ENCODE measurements at regions not wholly inside any gene's neighbourhood (a gene's known extent, or its start where the extent isn't known, plus 50 kb on each side); places are given as distances from the start of the nearest gene placed in this dataset.

GRCh38 chr17:33970279-33970678 is 284.8 kb upstream of the CCL2 start:
- intact Hi-C loops (cut with micrococcal nuclease) = no loop called here
- H3K9me3 Mint-ChIP-seq = no peaks in the 10 kb centered on the region
- H3K27me3 Mint-ChIP-seq = peaks cover 24% of the 10 kb centered on the region
- H3K4me1 Mint-ChIP-seq (ENCODE audit: low read depth) = peaks cover 18% of the 10 kb centered on the region
- no peak overlapping the region for H3K4me3 Mint-ChIP-seq
- H3K36me3 Mint-ChIP-seq (ENCODE audit: low read depth) = no peaks in the 10 kb centered on the region
- no peak overlapping the region for H3K27ac Mint-ChIP-seq

- Mint-ChIP-seq H3K4me1 (ENCODE audit: low read depth) (peaks cover 17% of the 10 kb centered on the region), H3K27me3 (peaks cover 20% of the 10 kb centered on the region), H3K27ac (no peak overlapping the region), H3K4me3 (no peak overlapping the region), H3K9me3 (no peaks in the 10 kb centered on the region), H3K36me3 (ENCODE audit: low read depth) (no peaks in the 10 kb centered on the region)
- intact Hi-C loops (cut with micrococcal nuclease) = no loop called here
Observed at GRCh38 chr17:33972763-33973162, 282.3 kb upstream of the CCL2 start.

GRCh38 chr17:33973491-33973890 is 281.6 kb upstream of the CCL2 start:
- H3K27ac Mint-ChIP-seq = no peak overlapping the region
- no peak overlapping the region for H3K4me3 Mint-ChIP-seq
- no peaks in the 10 kb centered on the region for H3K36me3 Mint-ChIP-seq (ENCODE audit: low read depth)
- H3K27me3 Mint-ChIP-seq = peaks cover 12% of the 10 kb centered on the region
- intact Hi-C loops (cut with micrococcal nuclease) = no loop called here
- no peaks in the 10 kb centered on the region for H3K9me3 Mint-ChIP-seq
- peaks cover 10% of the 10 kb centered on the region for H3K4me1 Mint-ChIP-seq (ENCODE audit: low read depth)

- peaks cover 7% of the 10 kb centered on the region for H3K4me1 Mint-ChIP-seq (ENCODE audit: low read depth)
- H3K27ac Mint-ChIP-seq = no peak overlapping the region
- H3K9me3 Mint-ChIP-seq = no peaks in the 10 kb centered on the region
- H3K4me3 Mint-ChIP-seq = no peak overlapping the region
- peaks cover 8% of the 10 kb centered on the region for H3K27me3 Mint-ChIP-seq
- H3K36me3 Mint-ChIP-seq (ENCODE audit: low read depth) = no peaks in the 10 kb centered on the region
- intact Hi-C loops (cut with micrococcal nuclease) = no loop called here
Observed at GRCh38 chr17:33974276-33974675, 280.8 kb upstream of the CCL2 start.

GRCh38 chr17:33976831-33977230 is 278.3 kb upstream of the CCL2 start:
- intact Hi-C loops (cut with micrococcal nuclease) = no loop called here
- Mint-ChIP-seq H3K27me3 (peaks cover 3% of the 10 kb centered on the region), H3K36me3 (ENCODE audit: low read depth) (no peaks in the 10 kb centered on the region), H3K27ac (no peak overlapping the region), H3K4me1 (ENCODE audit: low read depth) (peaks cover 10% of the 10 kb centered on the region), H3K9me3 (no peaks in the 10 kb centered on the region), H3K4me3 (no peak overlapping the region)

- Mint-ChIP-seq H3K36me3 (ENCODE audit: low read depth) (no peaks in the 10 kb centered on the region), H3K4me1 (ENCODE audit: low read depth) (peaks cover 10% of the 10 kb centered on the region), H3K9me3 (no peaks in the 10 kb centered on the region), H3K4me3 (no peak overlapping the region), H3K27ac (no peak overlapping the region), H3K27me3 (peaks cover 3% of the 10 kb centered on the region)
- intact Hi-C loops (cut with micrococcal nuclease) = no loop called here
Observed at GRCh38 chr17:33977729-33978514, 277.2 kb upstream of the CCL2 start.

GRCh38 chr17:33978889-33979288 is 276.2 kb upstream of the CCL2 start:
- no peaks in the 10 kb centered on the region for H3K9me3 Mint-ChIP-seq
- H3K4me1 Mint-ChIP-seq (ENCODE audit: low read depth) = peaks cover 10% of the 10 kb centered on the region
- H3K27me3 Mint-ChIP-seq = no peaks in the 10 kb centered on the region
- H3K27ac Mint-ChIP-seq = no peak overlapping the region
- no peak overlapping the region for H3K4me3 Mint-ChIP-seq
- H3K36me3 Mint-ChIP-seq (ENCODE audit: low read depth) = no peaks in the 10 kb centered on the region
- intact Hi-C loops (cut with micrococcal nuclease) = no loop called here

- Mint-ChIP-seq H3K27me3 (no peaks in the 10 kb centered on the region), H3K4me1 (ENCODE audit: low read depth) (peaks cover 10% of the 10 kb centered on the region), H3K4me3 (no peak overlapping the region), H3K9me3 (no peaks in the 10 kb centered on the region), H3K36me3 (ENCODE audit: low read depth) (no peaks in the 10 kb centered on the region), H3K27ac (no peak overlapping the region)
- intact Hi-C loops (cut with micrococcal nuclease) = no loop called here
Observed at GRCh38 chr17:33980193-33980592, 274.9 kb upstream of the CCL2 start.

GRCh38 chr17:33981711-33982601 is 273.1 kb upstream of the CCL2 start:
- Mint-ChIP-seq H3K4me1 (ENCODE audit: low read depth) (peaks cover 10% of the 10 kb centered on the region), H3K4me3 (no peak overlapping the region), H3K9me3 (no peaks in the 10 kb centered on the region), H3K36me3 (ENCODE audit: low read depth) (no peaks in the 10 kb centered on the region), H3K27me3 (no peaks in the 10 kb centered on the region), H3K27ac (no peak overlapping the region)
- intact Hi-C loops (cut with micrococcal nuclease) = no loop called here

GRCh38 chr17:33982909-33983308 is 272.2 kb upstream of the CCL2 start:
- no peak overlapping the region for H3K27ac Mint-ChIP-seq
- H3K27me3 Mint-ChIP-seq = no peaks in the 10 kb centered on the region
- intact Hi-C loops (cut with micrococcal nuclease) = no loop called here
- no peak overlapping the region for H3K4me3 Mint-ChIP-seq
- no peaks in the 10 kb centered on the region for H3K9me3 Mint-ChIP-seq
- H3K4me1 Mint-ChIP-seq (ENCODE audit: low read depth) = peaks cover 10% of the 10 kb centered on the region
- H3K36me3 Mint-ChIP-seq (ENCODE audit: low read depth) = no peaks in the 10 kb centered on the region

GRCh38 chr17:33983824-33984574 is 271.1 kb upstream of the CCL2 start:
- Mint-ChIP-seq H3K36me3 (ENCODE audit: low read depth) (no peaks in the 10 kb centered on the region), H3K4me3 (no peak overlapping the region), H3K27ac (no peak overlapping the region)

GRCh38 chr17:33986088-33986487 is 269.0 kb upstream of the CCL2 start:
- no peaks in the 10 kb centered on the region for H3K9me3 Mint-ChIP-seq
- H3K4me1 Mint-ChIP-seq (ENCODE audit: low read depth) = peaks cover 15% of the 10 kb centered on the region
- H3K4me3 Mint-ChIP-seq = no peak overlapping the region
- intact Hi-C loops (cut with micrococcal nuclease) = no loop called here
- no peak overlapping the region for H3K27ac Mint-ChIP-seq
- no peaks in the 10 kb centered on the region for H3K36me3 Mint-ChIP-seq (ENCODE audit: low read depth)
- H3K27me3 Mint-ChIP-seq = no peaks in the 10 kb centered on the region

More at GRCh38 chr17:33983824-33984574, 271.1 kb upstream of the CCL2 start:
- peaks cover 16% of the 10 kb centered on the region for H3K4me1 Mint-ChIP-seq (ENCODE audit: low read depth)
- H3K27me3 Mint-ChIP-seq = no peaks in the 10 kb centered on the region
- intact Hi-C loops (cut with micrococcal nuclease) = no loop called here
- H3K9me3 Mint-ChIP-seq = no peaks in the 10 kb centered on the region

- Mint-ChIP-seq H3K27ac (no peak overlapping the region), H3K36me3 (ENCODE audit: low read depth) (no peaks in the 10 kb centered on the region), H3K4me1 (ENCODE audit: low read depth) (peaks cover 20% of the 10 kb centered on the region), H3K4me3 (no peak overlapping the region), H3K9me3 (no peaks in the 10 kb centered on the region), H3K27me3 (no peaks in the 10 kb centered on the region)
- intact Hi-C loops (cut with micrococcal nuclease) = no loop called here
Observed at GRCh38 chr17:33986566-33986965, 268.5 kb upstream of the CCL2 start.

- Mint-ChIP-seq H3K4me3 (no peak overlapping the region), H3K4me1 (ENCODE audit: low read depth) (peaks cover 20% of the 10 kb centered on the region), H3K36me3 (ENCODE audit: low read depth) (no peaks in the 10 kb centered on the region), H3K9me3 (no peaks in the 10 kb centered on the region), H3K27me3 (no peaks in the 10 kb centered on the region), H3K27ac (no peak overlapping the region)
- intact Hi-C loops (cut with micrococcal nuclease) = no loop called here
Observed at GRCh38 chr17:33987162-33987561, 267.9 kb upstream of the CCL2 start.

Data from dendritic cell treated with granulocyte-macrophage colony-stimulating factor and Interleukin-4, amounts not matched to agents 40 ng/mL and 50 ng/mL, for 4 days (primary cell).